Neural progenitor cell (in vitro differentiated cells): ENCODE measurements at regions not wholly inside any gene's neighbourhood (a gene's known extent, or its start where the extent isn't known, plus 50 kb on each side); places are given as distances from the start of the nearest gene placed in this dataset.
A peak's percentile ranks its signal among the peaks of the same experiment; 100 is the strongest.
"Not testable (repeated sequence)": the region's sequence is repeated elsewhere in the genome, so short reads cannot be mapped to it uniquely, and the experiment has no call there.

ENCODE experiments used
- DNase-seq: peaks from one replicate; pipeline ENCODE4 v3.0.0-alpha.2; 2016; ENCODE audit warnings: low spot score
- H2AFZ ChIP-seq: fragments of 200-600 bp; sonication (generic); replicated peaks from 2 replicates; pipeline ENCODE4 v1.6.1; 2016; ENCODE audit warnings: antibody characterized with exemption
- H3F3A ChIP-seq: fragments of 200-600 bp; sonication (generic); 2 replicates; pipeline ENCODE4 v1.6.1; 2016; ENCODE audit warnings: antibody characterized with exemption, low read depth
- H3K27ac ChIP-seq: fragments of 200-600 bp; sonication (generic); 2 replicates; pipeline ENCODE4 v1.5.1; 2016; ENCODE audit warnings: mild to moderate bottlenecking
- H3K27me3 ChIP-seq: fragments of 200-600 bp; sonication (generic); 2 replicates; pipeline ENCODE4 v1.6.1; 2016; ENCODE audit warnings: mild to moderate bottlenecking, moderate library complexity
- H3K36me3 ChIP-seq: fragments of 200-600 bp; sonication (generic); 2 replicates; pipeline ENCODE4 v1.5.1; 2016
- H3K4me1 ChIP-seq: fragments of 200-600 bp; sonication (generic); 2 replicates; pipeline ENCODE4 v1.6.1; 2016; ENCODE audit warnings: mixed run types
- H3K4me2 ChIP-seq: fragments of 200-600 bp; sonication (generic); 2 replicates; pipeline ENCODE4 v1.6.1; 2016
- H3K4me3 ChIP-seq: fragments of 200-600 bp; sonication (generic); 2 replicates; pipeline ENCODE4 v1.5.1; 2016
- H3K79me2 ChIP-seq: fragments of 200-600 bp; sonication (generic); 2 replicates; pipeline ENCODE4 v1.6.1; 2016; ENCODE audit warnings: low read depth
- H3K9ac ChIP-seq: fragments of 200-600 bp; sonication (generic); 2 replicates; pipeline ENCODE4 v1.6.1; 2016
- H3K9me3 ChIP-seq: fragments of 200-600 bp; sonication (generic); 2 replicates; pipeline ENCODE4 v1.5.1; 2016; ENCODE audit warnings: low read depth
- H4K20me1 ChIP-seq: fragments of 200-600 bp; sonication (generic); 2 replicates; pipeline ENCODE4 v1.6.1; 2016; ENCODE audit warnings: low read depth
- H3K27ac Mint-ChIP-seq: 3 replicates; pipeline ENCODE4 v1.8.0; 2021; ENCODE audit warnings: mixed read lengths
- H3K27me3 Mint-ChIP-seq: 2 replicates; pipeline ENCODE4 v1.8.0; 2022; ENCODE audit warnings: low read depth, mild to moderate bottlenecking, inconsistent platforms, moderate library complexity, mixed read lengths; ENCODE audit not compliant: insufficient read depth
- H3K36me3 Mint-ChIP-seq: 3 replicates; pipeline ENCODE4 v1.8.0; 2021; ENCODE audit warnings: mixed read lengths
- H3K4me1 Mint-ChIP-seq: 3 replicates; pipeline ENCODE4 v1.8.0; 2021; ENCODE audit warnings: mixed read lengths
- H3K4me3 Mint-ChIP-seq: 3 replicates; pipeline ENCODE4 v1.8.0; 2021; ENCODE audit warnings: mild to moderate bottlenecking, moderate library complexity, mixed read lengths
- H3K9me3 Mint-ChIP-seq: 3 replicates; pipeline ENCODE4 v1.8.0; 2020; ENCODE audit warnings: mixed read lengths
- CTCF ChIP-seq: fragments of 200-600 bp; sonication (generic); IDR thresholded peaks from 2 replicates; pipeline ENCODE4 v1.5.1; 2017; ENCODE audit warnings: antibody characterized with exemption, mild to moderate bottlenecking
- EZH2 ChIP-seq: fragments of 200-600 bp; sonication (generic); IDR thresholded peaks from 2 replicates; pipeline ENCODE4 v1.6.1; 2017; ENCODE audit warnings: antibody characterized with exemption, mild to moderate bottlenecking, moderate library complexity
- EZH2phosphoT487 ChIP-seq: fragments of 200-600 bp; sonication (generic); IDR thresholded peaks from 2 replicates; pipeline ENCODE4 v1.6.1; 2017; ENCODE audit warnings: antibody characterized with exemption

- no peaks in the 10 kb centered on the region for H3K9me3 Mint-ChIP-seq
- H3K4me1 ChIP-seq = no peaks in the 10 kb centered on the region
- TF ChIP-seq EZH2 = no peak
- TF ChIP-seq EZH2phosphoT487 = no peak
- no peak for TF ChIP-seq CTCF
- H3K4me3 ChIP-seq = no peak overlapping the region
- H3K9ac ChIP-seq = no peak overlapping the region
- H3K27me3 Mint-ChIP-seq = no peaks in the 10 kb centered on the region
- peaks cover 20% of the 10 kb centered on the region for H3K4me1 Mint-ChIP-seq
- H3K36me3 ChIP-seq = no peaks in the 10 kb centered on the region
- H3K27ac Mint-ChIP-seq = peak overlapping the region; percentile 85
- no peak overlapping the region for H2AFZ ChIP-seq
- no peaks in the 10 kb centered on the region for H3K9me3 ChIP-seq
- no peak overlapping the region for H3K27ac ChIP-seq
- H3F3A ChIP-seq = no peaks in the 10 kb centered on the region
- no peak overlapping the region for H3K4me3 Mint-ChIP-seq
- H3K79me2 ChIP-seq = no peaks in the 10 kb centered on the region
- no peaks in the 10 kb centered on the region for H4K20me1 ChIP-seq
- no peak overlapping the region for H3K4me2 ChIP-seq
- DNase-seq = no peak
- H3K27me3 ChIP-seq = no peaks in the 10 kb centered on the region
- no peaks in the 10 kb centered on the region for H3K36me3 Mint-ChIP-seq
These were observed 647.8 kb downstream of the CDH9 start for GRCh38 chr5:26390608-26391007.

DNA sequence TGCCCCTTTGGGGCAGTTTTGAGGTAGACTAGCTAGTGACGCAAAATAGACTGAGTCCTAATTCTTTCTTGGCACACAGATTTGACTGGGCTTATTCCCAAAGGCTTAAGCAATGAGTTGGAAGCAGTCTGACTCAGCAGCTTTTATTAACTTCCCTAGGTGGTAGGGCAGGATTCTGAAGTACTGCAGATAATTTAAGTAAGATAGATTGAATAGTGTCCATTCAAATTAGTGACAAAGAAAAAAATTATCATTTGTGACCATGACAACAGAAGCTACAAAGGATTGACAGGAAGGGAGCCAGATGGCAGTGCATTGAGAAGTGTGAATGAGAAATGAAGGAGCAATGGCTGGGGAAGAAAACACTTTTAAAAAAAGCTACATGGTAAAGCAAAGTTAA, 649.4 kb downstream of the CDH9 start:
- no peaks in the 10 kb centered on the region for H3K9me3 ChIP-seq
- no peak overlapping the region for H3K9ac ChIP-seq
- TF ChIP-seq EZH2 (no peak), CTCF (no peak), EZH2phosphoT487 (no peak)
- Mint-ChIP-seq H3K9me3 (no peaks in the 10 kb centered on the region), H3K4me3 (no peak overlapping the region), H3K36me3 (no peaks in the 10 kb centered on the region), H3K27me3 (no peaks in the 10 kb centered on the region), H3K4me1 (peaks cover 20% of the 10 kb centered on the region), H3K27ac (no peak overlapping the region)
- H3K4me3 ChIP-seq = no peak overlapping the region
- DNase-seq = no peak
- H2AFZ ChIP-seq = peak overlapping the region; percentile 57
- no peaks in the 10 kb centered on the region for H3F3A ChIP-seq
- no peaks in the 10 kb centered on the region for H3K36me3 ChIP-seq
- no peaks in the 10 kb centered on the region for H4K20me1 ChIP-seq
- H3K27ac ChIP-seq = no peak overlapping the region
- H3K4me2 ChIP-seq = no peak overlapping the region
- no peaks in the 10 kb centered on the region for H3K4me1 ChIP-seq
- H3K79me2 ChIP-seq = no peaks in the 10 kb centered on the region
- no peaks in the 10 kb centered on the region for H3K27me3 ChIP-seq

GRCh38 chr5:26386532-26386931, 651.9 kb downstream of the CDH9 start:
- Histone ChIP-seq H3K4me1 (no peaks in the 10 kb centered on the region), H3K4me3 (no peak overlapping the region), H3K9ac (no peak overlapping the region), H2AFZ (no peak overlapping the region), H3K36me3 (no peaks in the 10 kb centered on the region), H3K79me2 (no peaks in the 10 kb centered on the region), H4K20me1 (no peaks in the 10 kb centered on the region), H3K9me3 (no peaks in the 10 kb centered on the region), H3K4me2 (no peak overlapping the region), H3F3A (no peaks in the 10 kb centered on the region), H3K27ac (no peak overlapping the region), H3K27me3 (no peaks in the 10 kb centered on the region)
- TF ChIP-seq EZH2phosphoT487 (no peak), CTCF (no peak), EZH2 (no peak)
- no peak overlapping the region for H3K4me3 Mint-ChIP-seq
- H3K9me3 Mint-ChIP-seq = no peaks in the 10 kb centered on the region
- peaks cover 20% of the 10 kb centered on the region for H3K4me1 Mint-ChIP-seq
- H3K27me3 Mint-ChIP-seq = no peaks in the 10 kb centered on the region
- no peaks in the 10 kb centered on the region for H3K36me3 Mint-ChIP-seq
- no peak for DNase-seq
- H3K27ac Mint-ChIP-seq = no peak overlapping the region

- H3F3A ChIP-seq, H3K27ac Mint-ChIP-seq, DNase-seq, H3K9me3 ChIP-seq, H3K4me1 ChIP-seq, H4K20me1 ChIP-seq, H3K36me3 ChIP-seq, H3K36me3 Mint-ChIP-seq, H3K4me3 ChIP-seq, H3K27me3 Mint-ChIP-seq, H3K4me2 ChIP-seq, H3K9ac ChIP-seq, H3K4me3 Mint-ChIP-seq, H3K4me1 Mint-ChIP-seq, H3K27ac ChIP-seq, H3K79me2 ChIP-seq, H3K27me3 ChIP-seq, H2AFZ ChIP-seq: not testable (repeated sequence)
- H3K9me3 Mint-ChIP-seq = peaks cover 30% of the 10 kb centered on the region
These were observed 673.8 kb downstream of the CDH9 start for GRCh38 chr5:26364624-26365023.
